ENCODE measurements at regions not wholly inside any gene's neighbourhood (a gene's known extent, or its start where the extent isn't known, plus 50 kb on each side); places are given as distances from the start of the nearest gene placed in this dataset.
"Not testable (repeated sequence)": the region's sequence is repeated elsewhere in the genome, so short reads cannot be mapped to it uniquely, and the experiment has no call there.

DNA sequence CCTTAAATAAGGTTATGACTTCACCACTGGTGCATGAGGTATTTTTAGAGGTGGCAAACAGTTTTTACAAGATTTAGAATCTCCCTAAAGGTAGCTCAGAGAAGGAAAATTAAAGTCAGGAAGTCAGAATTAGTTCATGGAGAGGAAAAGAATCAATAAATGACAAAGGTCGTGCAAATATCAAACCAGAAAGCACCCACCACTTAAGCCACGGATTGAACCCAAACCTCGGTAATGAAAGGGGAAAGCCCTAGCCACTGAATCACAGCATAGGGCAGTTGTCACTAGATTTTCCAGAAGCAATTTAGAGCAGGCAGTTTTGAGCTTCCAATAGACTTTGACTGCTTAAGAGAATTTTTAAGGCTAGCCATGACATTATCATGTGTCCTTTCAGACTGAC, 1590.4 kb downstream of the SLITRK1 start:
- DNase-seq: no peak

- DNase-seq: no peak
Measured at GRCh38 chr13:82275644-82276043, 1606.6 kb downstream of the SLITRK1 start.

GRCh38 chr13:82259284-82259683, 1623.0 kb downstream of the SLITRK1 start:
- DNase-seq: no peak

DNA sequence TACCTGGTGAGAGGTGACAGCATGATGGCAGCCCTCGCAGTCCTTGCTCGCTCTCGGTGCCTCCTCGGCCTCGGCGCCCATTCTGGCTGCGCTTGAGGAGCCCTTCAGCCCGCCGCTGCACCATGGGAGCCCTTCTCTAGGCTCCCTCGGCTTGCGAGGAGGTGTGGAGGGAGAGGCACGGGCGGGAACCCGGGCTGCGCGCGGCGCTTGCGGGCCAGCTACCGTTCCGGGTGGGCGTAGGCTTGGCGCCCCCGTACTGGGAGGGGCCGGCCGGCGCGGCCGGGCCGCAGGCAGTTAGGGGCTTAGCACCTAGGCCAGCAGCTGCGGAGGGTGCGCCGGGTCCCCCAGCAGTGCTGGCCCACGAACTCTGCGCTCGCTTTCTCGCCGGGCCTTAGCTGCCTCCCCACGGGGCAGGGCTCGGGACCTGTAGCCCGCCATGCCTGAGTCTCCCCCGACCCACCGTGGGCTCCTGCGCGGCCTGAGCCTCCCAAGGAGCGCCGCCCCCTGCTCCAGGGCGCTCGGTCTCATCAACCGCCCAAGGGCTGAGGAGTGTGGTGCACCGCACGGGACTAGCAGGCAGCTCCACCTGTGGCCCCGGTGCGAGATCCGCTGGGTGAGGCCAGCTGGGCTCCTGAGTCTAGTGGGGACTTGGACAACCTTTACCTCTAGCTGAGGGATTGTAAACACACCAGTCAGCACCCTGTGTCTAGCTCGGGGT, 1624.3 kb downstream of the SLITRK1 start:
- DNase-seq: no peak

DNA sequence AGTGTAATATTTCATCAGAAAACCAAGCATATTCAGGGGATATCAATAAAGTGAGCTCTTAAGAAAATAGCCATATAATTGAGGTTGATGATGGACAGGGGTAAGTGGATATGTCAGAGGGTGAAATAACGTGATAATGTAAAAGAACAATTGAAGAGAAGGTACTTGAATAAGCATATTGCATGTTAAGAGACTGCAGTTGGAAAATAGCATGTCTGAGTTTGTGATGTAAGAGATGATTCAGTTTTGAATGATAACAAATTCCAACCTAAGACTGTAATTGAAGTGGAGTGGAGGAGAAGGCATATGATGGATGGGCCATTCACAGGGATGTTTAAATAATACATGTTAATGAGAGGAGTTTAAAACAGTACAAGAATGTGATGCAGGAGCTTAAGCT, 1633.5 kb downstream of the SLITRK1 start:
- DNase-seq: no peak

GRCh38 chr13:82245860-82246259, 1636.4 kb downstream of the SLITRK1 start:
- DNase-seq: no peak

GRCh38 chr13:82224806-82225205, 1657.5 kb downstream of the SLITRK1 start:
- no peak for DNase-seq

DNA sequence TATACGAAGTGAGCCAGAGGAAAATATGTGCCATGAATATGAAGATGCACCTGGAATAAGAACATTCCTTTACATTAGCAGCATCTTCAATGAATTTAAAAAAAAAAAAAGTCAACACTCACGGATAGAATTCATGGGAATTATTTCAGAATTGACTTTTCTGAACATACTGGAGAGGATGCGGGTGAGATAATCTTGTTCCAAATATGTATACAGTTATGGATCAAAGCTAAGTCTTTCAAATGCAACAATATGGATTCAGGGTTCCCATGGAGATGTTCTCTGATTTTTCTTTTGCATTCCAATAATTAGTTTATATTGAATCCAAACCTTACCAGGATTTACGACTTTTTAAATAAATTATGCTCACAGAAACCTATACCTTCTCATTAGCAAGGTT, 1660.7 kb downstream of the SLITRK1 start:
- no peak for DNase-seq

DNA sequence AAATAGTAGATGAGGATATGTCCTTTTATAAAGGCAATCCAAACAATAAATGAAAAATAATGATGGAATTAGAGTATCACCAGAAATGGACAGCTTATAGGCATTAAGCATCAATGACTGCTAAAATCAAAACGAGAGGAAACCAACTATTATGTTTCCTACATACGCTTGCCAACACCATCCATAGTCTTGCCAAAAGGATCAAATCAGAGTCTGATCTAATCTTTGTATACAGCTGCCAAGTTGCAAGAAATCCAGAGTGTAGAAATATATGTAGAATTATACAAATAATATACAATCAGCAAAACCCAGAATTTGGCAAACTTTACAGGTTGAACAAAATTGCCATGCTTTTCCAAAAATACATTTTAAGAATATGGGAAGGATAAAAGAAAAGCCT, 1661.6 kb downstream of the SLITRK1 start:
- DNase-seq: no peak

DNA sequence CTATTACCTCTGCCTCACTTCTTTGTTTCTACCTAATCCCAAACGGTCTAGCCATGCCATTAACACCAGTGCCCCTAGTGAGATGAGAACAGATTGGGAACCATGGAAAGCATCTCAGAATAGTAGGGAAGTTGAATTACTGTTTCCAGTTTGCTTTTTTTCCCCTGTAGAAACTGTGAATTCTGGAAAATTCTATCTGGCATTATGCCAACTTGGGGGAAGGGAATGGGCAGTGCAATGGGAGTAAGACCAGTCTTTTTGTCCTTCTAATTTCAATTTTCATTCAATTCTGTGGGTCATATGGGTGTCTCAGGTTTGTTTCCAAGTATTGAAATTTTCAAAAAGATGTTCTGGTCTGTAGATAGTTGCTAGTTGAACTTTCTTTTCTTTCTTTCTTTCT, 1666.1 kb downstream of the SLITRK1 start:
- no peak for DNase-seq

- no peak for DNase-seq
Measured at GRCh38 chr13:82214341-82214740, 1667.9 kb downstream of the SLITRK1 start.

DNA sequence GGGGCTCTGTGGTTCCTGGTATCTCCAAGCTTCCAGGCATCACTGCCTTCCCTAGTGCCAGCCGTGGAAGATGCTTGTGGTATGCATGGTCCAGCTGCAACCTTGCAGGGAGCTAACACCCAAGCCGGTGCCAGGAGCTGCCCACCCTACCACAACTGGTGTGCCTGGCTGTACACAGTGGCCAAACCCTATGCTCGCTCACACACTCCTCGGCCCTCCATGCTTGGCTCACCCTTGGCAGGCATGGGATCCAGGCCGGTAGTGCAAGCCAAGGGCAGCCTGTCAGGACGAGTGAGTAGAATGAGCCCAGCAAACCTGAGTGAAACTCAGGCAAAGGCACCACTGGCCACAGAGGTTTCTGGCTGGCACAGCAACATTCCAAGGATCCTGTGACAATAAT, 1676.0 kb downstream of the SLITRK1 start:
- DNase-seq: no peak

GRCh38 chr13:82202398-82202797, 1679.9 kb downstream of the SLITRK1 start:
- DNase-seq: no peak

- DNase-seq: no peak
Measured at GRCh38 chr13:82196087-82196486, 1686.2 kb downstream of the SLITRK1 start.

- DNase-seq: no peak
Measured at GRCh38 chr13:82187227-82187626, 1695.0 kb downstream of the SLITRK1 start.

DNA sequence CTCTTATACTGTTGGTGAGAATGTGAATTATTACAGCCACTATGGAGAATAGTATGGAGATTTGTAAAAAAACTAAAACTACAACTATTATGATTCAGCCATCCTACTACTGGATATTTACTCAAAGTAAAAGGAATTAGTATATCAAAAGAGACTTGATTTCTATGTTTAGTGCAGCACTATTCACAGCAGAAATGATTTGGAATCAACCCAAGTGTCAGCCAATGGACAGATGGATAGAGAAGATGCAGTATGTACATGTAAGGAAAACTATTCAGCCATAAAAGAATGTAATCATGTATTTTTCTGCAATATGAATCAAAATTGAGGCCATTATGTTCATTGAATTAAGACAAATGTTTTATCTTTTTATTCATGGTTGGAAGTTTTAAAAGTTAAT, 1705.5 kb downstream of the SLITRK1 start:
- no peak for DNase-seq

- DNase-seq: no peak
Measured at GRCh38 chr13:82165396-82166174, 1716.7 kb downstream of the SLITRK1 start.

- not testable (repeated sequence) for DNase-seq
Measured at GRCh38 chr13:82164780-82165395, 1717.4 kb downstream of the SLITRK1 start.

GRCh38 chr13:82147526-82147925, 1734.7 kb downstream of the SLITRK1 start:
- no peak for DNase-seq

- DNase-seq: no peak
Measured at GRCh38 chr13:82136880-82137279, 1745.4 kb downstream of the SLITRK1 start.

DNA sequence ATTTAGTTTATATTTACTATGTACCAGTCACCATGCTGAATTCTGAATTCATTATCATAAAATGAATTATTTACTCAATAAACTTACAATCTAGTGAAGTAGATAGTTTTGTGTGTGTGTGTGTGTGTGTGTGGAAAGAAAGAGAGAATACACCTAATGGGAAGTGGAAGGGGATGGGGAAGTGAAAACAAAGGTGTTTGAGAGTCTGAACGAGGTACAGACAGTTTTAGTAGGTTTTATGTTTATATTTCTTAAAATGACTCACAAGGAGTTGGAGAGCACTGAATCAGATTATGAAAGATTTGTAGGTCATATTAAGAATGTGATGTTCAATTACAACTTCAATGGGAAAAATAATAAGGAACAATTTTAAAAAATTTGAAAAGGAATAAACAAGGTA, 1753.0 kb downstream of the SLITRK1 start:
- no peak for DNase-seq

- no peak for DNase-seq
Measured at GRCh38 chr13:82118589-82118988, 1763.7 kb downstream of the SLITRK1 start.

- no peak for DNase-seq
Measured at GRCh38 chr13:82116422-82116989, 1765.8 kb downstream of the SLITRK1 start.

DNA sequence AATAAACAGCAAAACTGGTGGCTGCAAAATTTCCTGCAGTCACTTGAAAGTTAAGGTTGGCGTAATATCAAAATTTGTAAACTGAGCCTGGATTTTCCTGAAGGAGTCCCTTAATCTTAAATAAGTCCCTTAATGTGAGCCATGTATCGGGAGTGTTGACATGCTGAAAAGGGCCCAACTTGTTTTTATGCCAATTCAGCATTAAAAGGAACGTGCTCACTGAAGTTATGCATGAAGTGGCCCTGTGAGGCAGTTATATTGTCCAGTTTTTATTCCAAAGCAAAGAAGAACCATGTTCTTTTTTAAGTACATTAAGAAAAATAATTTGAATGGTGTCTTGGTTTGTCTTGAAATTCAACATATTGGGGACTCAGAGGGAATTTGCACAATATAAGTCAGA, 1766.9 kb downstream of the SLITRK1 start:
- no peak for DNase-seq

All from NCI-H1694 (cell line).